ENCODE measurements at regions not wholly inside any gene's neighbourhood (a gene's known extent, or its start where the extent isn't known, plus 50 kb on each side); places are given as distances from the start of the nearest gene placed in this dataset.

- no peak for DNase-seq
Measured at GRCh38 chr12:91327131-91327530, 144.5 kb upstream of the DCN start.

- no peak for DNase-seq
Measured at GRCh38 chr12:91326058-91327027, 143.7 kb upstream of the DCN start.

- no peak for DNase-seq
Measured at GRCh38 chr12:91320999-91321398, 138.4 kb upstream of the DCN start.

GRCh38 chr12:91319071-91319760 is 136.6 kb upstream of the DCN start:
- DNase-seq: no peak

GRCh38 chr12:91317306-91317705 is 134.7 kb upstream of the DCN start:
- no peak for DNase-seq

GRCh38 chr12:91316907-91317269 is 134.3 kb upstream of the DCN start:
- DNase-seq: no peak

- no peak for DNase-seq
Measured at GRCh38 chr12:91316161-91316906, 133.7 kb upstream of the DCN start.

GRCh38 chr12:91311081-91311480 is 128.5 kb upstream of the DCN start:
- no peak for DNase-seq

GRCh38 chr12:91309450-91309849 is 126.8 kb upstream of the DCN start:
- DNase-seq: no peak

GRCh38 chr12:91307957-91308670 is 125.5 kb upstream of the DCN start:
- no peak for DNase-seq

GRCh38 chr12:91290354-91290753 is 107.7 kb upstream of the DCN start:
- no peak for DNase-seq

- DNase-seq: no peak
Measured at GRCh38 chr12:91289906-91290305, 107.3 kb upstream of the DCN start.

GRCh38 chr12:91289072-91289471 is 106.5 kb upstream of the DCN start:
- DNase-seq: no peak

- DNase-seq: no peak
Measured at GRCh38 chr12:91287753-91288152, 105.1 kb upstream of the DCN start.

GRCh38 chr12:91278126-91278525 is 95.5 kb upstream of the DCN start:
- DNase-seq: no peak

- no peak for DNase-seq
Measured at GRCh38 chr12:91276509-91276908, 93.9 kb upstream of the DCN start.

- no peak for DNase-seq
Measured at GRCh38 chr12:91275321-91275720, 92.7 kb upstream of the DCN start.

- no peak for DNase-seq
Measured at GRCh38 chr12:91274916-91275315, 92.3 kb upstream of the DCN start.

GRCh38 chr12:91273560-91273959 is 90.9 kb upstream of the DCN start:
- no peak for DNase-seq

GRCh38 chr12:91272461-91273063 is 89.9 kb upstream of the DCN start:
- no peak for DNase-seq

- DNase-seq: no peak
Measured at GRCh38 chr12:91271185-91271584, 88.6 kb upstream of the DCN start.

GRCh38 chr12:91267039-91267438 is 84.4 kb upstream of the DCN start:
- DNase-seq: no peak
